Left ventricle myocardium superior (tissue), 1 donor: ENCODE measurements at regions not wholly inside any gene's neighbourhood (a gene's known extent, or its start where the extent isn't known, plus 50 kb on each side); places are given as distances from the start of the nearest gene placed in this dataset.
"Not testable (repeated sequence)": the region's sequence is repeated elsewhere in the genome, so short reads cannot be mapped to it uniquely, and the experiment has no call there.

Source experiments
- ATAC-seq: fragments of 200-7000 bp; cut with Tn5 transposase; one replicate; pipeline ENCODE4 v1.9.1; 2020; ENCODE audit warnings: mild to moderate bottlenecking, moderate library complexity
- DNase-seq: peaks from one replicate; pipeline ENCODE4 v3.0.0-alpha.2; 2020
- intact Hi-C: fragments of 100-400 bp; cut with micrococcal nuclease; formaldehyde crosslinking; loops from one replicate; pipeline ENCODE4 v1.11.0; 2022
- donor health status: DM: no; HTN: yes; CAD: no; lungs with severe emphysema.

DNA sequence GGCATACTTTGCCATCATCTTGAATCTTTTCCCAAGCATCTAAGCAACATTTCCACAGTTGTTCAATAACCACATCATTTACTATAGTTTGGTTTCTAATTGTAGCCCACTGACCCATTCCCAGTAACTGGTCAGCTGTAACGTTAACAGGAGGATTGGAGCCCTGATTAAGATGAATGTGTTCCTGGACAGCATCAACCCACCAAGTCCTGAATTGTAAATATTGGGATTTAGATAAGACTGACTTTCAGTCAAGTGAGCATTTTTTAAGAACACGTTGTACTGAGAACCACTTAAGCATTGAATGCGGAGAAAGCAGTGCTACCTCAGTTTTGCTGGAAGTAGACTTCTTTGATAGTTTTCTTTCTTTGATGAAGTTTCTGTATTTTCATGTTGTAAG is 53.3 kb upstream of the ARL4D start:
- ATAC-seq, DNase-seq, intact Hi-C loops: not testable (repeated sequence)

DNA sequence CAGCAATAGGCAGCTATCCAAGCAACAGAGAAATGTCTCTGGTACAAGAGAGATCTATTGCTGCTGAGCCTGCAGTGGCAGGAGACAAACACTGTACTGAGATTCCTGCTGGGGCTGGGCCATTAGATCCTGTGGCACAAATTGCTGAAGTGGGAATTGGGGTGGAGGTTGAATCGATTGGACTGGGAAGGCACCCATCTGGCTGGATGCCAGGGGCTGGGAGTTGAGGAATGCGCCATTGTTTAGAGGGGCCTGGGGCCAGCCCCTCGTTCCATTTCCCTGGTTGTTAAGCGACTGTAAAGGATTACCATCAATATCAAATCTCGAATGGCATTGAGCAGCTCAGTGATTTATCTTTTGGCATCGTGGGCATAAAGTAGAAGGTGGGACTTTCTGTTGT is 54.1 kb upstream of the ARL4D start:
- peak; percentile 45 for ATAC-seq
- DNase-seq: no peak
- intact Hi-C loops: no loop called here

DNA sequence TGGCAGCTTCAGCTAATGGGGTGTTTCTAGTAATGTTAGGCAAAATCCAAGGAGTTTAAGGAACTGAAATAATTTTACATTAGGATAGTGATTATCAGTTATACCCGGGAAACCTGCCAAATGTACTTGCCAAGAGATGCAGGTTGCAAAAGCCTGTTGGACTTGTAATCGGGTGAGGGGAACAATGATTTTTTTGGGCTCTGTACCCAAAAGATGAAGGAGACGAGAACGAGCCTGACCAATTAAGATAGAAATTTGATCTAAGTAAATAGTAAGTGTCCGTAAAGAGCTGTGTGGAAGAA is 56.3 kb upstream of the ARL4D start:
- DNase-seq (no peak), ATAC-seq (no peak)
- intact Hi-C loops: no loop called here

DNA sequence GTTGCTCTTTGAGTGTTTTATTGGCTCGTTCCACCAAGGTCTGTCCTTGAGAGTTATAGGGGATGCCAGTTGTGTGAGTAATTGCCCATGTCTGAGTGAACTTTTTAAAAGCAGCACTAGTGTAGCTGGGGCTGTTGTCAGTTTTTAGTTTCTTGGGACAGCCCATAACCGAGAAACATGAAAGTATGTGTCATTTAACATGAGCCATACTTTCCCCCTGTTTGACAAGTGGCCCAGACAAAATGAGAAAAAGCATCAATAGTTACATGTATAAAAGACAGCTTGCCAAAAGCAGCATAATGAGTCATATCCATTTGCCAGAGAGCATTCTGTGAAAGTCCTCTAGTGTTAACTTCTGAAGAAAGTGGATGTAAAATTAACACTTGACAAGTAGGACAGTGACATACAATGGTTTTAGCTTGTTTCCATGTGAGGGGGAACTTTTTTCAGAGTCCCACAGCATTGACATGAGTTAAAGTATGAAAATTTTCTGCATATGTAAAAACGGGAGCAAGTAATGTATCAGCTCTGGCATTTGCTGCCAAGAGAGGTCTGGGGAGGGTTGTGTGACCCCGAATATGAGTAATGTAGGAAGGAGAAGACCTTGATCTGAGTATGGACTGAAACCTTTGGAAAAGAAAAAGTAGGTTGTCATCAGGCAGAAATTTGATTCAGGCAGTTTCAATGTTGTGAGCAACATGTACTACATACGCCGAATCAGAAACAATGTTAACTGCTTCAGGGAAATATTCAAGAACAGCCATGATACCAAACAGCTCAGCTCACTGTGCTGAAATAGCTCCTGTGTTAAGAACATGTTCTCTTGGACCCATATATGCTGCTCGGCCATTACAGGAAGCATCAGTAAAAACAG is 56.8 kb upstream of the ARL4D start:
- ATAC-seq (peak; percentile 73), DNase-seq (no peak)
- intact Hi-C loops: no loop called here

DNA sequence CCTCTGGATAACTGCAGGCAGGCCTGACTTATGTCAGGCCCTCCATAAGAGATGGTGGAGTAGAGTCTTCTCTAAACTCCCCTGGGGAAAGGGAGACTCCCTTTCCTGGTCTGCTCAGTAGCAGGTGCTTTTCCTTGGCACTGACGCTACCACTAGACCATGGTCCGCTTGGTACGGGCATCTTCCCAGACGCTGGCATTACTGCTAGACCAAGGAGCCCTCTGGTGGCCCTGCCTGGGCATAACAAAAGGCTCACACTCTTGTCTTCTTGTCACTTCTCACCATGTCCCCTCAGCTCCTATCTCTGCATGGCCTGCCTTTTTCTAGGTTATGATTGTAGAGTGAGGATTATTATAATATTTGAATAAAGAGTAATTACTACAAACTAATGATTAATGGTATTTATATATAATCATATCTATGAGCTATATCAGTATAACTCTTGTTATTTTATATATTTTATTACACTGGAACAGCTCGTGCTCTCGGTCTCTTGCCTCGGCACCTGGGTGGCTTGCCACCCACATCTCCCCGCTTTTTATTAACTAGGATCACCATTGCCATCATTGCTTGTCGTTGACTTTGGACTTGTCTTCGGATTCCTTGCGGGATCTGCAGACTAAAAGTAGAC is 59.8 kb upstream of the ARL4D start:
- intact Hi-C loops: no loop called here
- DNase-seq: peak; percentile 83

DNA sequence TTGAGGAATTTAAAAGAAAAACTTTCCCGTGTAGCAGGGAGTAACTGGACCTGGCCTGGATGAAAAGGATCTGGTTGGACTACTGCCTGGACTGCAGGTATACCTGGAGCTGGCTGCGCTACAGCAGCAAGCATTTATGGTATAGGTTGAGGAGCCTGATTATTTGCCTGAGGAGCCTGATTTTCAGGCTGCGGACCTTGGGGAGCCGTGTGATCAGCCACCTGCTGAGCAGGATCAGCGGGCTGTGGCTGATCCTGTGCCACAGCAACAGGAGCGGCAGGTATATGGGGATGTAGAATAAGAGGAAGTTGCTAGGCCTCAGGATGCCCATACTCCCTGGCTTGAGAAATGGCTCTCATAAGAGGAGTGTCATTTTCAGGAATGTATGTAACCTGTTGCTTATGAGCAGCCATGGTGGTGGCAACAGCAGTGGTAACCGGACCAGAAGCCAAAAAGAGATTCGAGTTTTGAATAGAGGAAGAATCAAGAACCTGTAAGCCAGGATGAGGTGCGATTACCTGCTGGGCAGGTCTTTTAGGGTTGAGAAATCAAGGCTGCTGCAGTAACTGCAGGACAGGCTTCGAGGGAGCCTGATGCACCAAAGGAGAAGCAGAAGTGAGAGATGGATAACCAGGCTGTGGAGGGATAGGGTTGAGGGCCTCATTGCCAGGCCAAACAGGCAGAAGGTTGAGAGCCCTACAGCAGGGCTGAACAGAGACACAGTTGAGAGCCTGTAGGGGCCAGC is 60.9 kb upstream of the ARL4D start:
- DNase-seq (no peak), ATAC-seq (no peak)
- intact Hi-C loops: no loop called here

More for the DNA sequence above, 59.8 kb upstream of the ARL4D start:
- ATAC-seq: no peak

DNA sequence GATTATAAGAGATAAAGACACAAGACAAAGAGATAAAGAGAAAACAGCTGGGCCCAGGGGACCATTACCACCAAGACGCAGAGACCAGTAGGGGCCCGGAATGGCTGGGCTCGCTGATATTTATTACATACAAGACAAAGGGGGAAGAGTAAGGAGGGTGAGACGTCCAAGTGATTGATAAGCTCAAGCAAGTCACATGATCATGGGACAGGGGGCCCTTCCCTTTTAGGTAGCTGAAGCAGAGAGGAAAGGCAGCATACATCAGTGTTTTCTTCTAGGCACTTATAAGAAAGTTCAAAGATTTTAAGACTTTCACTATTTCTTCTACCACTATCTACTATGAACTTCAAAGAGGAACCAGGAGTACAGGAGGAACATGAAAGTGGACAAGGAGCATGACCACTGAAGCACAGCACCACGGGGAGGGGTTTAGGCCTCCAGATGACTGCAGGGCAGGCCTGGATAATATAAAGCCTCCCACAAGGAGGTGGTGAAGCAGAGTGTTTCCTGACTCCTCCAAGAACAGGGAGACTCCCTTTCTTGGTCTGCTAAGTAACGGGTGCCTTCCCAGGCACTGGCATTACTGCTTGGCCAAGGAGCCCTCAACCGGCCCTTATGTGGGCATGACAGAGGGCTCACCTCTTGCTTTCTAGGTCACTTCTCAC is 63.9 kb upstream of the ARL4D start:
- intact Hi-C loops: no loop called here

DNA sequence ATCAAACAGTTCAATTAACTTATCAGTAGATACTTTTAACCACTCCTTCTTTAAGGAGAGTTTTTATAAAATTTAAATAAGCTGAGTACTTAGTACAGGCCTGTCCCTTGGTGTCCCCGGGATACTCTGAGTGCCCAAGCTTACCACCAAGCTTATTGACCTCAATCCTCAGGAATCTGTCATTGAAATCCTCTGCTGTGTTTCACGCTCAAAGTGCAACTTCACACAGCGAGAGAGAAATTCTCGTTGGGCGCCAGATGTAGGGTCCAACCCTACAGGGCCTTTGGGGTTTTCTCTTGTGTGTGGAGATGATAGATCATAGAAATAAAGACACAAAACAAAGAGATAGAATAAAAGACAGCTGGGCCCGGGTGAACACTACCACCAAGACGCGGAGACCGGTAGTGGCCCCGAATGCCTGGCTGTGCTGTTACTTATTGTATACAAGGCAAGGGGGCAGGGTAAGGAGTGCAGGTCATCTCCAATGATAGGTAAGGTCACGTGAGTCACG is 65.3 kb upstream of the ARL4D start:
- no peak for ATAC-seq
- intact Hi-C loops: no loop called here
- no peak for DNase-seq

More for the DNA sequence above, 63.9 kb upstream of the ARL4D start:
- no peak for ATAC-seq
- DNase-seq: no peak

DNA sequence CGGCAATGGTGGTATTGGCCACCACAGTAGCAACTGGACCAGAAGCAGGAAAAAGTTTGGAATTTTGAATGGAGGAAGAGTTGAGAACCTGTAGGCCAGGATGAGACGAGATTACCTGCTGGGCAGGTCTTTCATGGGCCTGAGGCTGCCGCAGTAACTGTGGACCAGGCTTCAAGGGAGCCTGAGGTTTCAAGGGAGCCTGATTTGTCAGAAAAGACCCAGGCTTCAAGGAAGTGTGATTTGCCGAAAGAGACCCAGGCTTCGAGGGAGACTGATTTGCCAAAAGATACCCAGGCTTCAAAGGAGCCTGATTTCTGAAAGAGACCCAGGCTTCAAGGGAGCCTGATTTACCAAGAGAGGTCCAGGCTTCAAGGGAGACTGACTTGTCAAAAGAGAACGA is 66.6 kb upstream of the ARL4D start:
- intact Hi-C loops: no loop called here
- DNase-seq: no peak
- ATAC-seq: no peak

DNA sequence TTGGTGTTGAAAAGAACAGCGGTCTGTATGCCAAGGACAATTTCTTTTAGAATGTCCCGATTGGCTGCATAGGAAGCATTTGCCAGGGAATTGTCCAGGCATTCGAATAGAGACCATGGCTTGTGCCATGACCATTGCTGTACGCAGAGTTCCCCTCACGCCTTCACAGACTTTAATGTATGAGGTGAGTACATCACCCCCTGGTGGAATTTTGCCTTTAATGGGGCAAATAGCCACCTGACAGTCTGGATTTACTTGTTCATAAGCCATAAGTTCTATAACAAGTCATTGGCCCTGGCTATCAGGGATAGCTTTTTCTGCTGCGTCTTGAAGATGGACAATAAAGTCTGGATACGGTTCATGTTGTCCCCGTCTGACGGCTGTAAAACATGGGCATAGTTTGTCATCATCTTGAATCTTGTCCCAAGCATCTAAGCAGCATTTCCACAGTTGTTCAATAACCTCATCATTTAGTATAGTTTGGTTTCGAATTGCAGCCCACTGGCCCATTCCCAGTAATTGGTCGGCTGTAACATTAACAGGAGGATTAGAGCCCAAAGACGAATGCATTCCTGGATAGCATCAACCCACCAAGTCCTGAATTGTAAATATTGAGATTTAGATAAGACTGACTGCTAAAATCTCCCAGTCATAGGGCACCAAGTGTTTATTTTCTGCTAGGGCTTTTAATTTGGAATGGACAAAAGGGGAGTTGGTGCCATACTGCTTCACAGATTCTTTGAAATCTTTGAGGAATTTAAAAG is 67.7 kb upstream of the ARL4D start:
- ATAC-seq (no peak), DNase-seq (no peak)
- intact Hi-C loops: no loop called here

DNA sequence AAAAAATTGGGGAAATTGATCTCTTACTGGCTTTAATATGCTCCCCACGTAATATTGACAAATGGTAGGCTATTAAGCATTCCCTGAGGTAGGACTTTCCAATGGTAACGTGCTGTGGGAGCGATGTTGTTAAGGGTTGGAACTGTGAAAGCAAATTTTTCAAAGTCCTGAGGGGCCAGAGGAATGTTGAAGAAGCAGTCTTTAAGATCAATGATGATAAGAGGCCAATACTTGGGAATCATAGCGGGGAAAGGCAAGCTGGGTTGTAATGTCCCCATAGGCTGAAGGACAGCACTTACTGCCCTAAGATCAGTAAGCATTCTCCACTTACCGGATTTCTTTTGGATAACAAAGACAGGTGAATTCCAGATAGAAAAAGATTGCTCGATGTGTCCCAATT is 69.6 kb upstream of the ARL4D start:
- DNase-seq (no peak), ATAC-seq (no peak)
- intact Hi-C loops: no loop called here

DNA sequence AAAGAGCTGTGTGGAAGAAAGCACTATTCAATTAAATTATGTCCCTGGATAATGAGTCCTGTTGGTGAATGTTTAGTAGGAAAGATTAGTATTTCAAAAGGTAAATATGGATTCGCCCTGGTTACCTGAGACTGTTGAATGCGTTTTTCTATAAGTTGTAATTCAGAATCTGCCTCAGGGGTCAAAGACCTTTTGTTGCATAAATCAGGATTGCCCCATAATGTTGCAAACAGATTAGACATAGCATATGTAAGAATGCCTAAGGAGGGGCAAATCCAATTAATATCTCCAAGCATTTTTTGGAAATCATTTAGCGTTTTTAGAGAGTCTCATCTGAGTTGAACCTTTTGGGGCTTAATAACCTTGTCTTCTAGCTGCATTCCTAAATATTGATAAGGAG is 70.1 kb upstream of the ARL4D start:
- intact Hi-C loops: no loop called here
- DNase-seq: no peak

DNA sequence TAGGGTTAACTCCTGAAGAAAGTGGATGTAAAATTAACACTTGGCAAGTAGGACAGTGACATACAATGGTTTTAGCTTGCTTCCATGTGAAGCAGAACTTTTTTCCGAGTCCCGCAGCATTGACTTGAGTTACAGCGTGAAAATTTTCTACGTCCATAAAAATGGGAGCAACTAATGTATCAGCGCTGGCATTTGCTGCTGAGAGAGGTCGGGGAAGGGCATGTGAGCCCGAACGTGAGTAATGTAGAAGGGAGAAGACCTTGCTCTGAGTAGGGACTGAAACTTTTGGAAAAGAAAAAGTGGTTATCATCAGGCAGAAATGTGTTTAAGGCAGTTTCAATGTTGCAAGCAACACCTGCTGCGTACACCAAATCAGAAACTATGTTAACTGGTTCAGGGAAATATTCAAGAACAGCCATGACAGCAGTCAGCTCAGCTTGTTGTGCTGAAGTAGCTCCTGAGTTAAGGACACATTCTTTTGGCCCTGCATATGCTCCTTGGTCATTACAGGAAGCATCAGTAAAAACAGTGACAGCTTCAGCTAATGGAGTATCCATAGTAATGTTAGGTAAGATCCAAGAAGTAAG is 70.9 kb upstream of the ARL4D start:
- intact Hi-C loops: no loop called here
- DNase-seq: no peak

More for the DNA sequence above, 70.1 kb upstream of the ARL4D start:
- ATAC-seq: no peak

DNA sequence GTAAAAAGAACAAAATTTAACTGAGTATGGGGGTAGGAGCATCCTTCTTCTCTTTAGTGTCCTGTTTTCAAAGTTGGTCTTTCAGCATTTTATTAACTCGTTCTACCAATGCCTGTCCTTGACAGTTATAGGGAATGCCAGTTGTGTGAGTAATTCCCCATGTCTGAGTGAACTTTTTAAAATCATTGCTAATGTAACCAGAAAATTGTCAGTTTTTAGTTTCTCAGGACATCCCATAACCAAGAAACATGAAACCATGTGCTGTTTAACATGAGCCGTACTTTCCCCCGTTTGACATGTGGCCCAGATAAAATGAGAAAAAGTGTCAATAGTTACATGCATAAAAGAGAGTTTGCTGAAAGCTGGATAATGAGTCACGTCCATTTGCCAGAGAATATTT is 71.4 kb upstream of the ARL4D start:
- ATAC-seq (no peak), DNase-seq (no peak)
- intact Hi-C loops: no loop called here

More for the DNA sequence above, 70.9 kb upstream of the ARL4D start:
- ATAC-seq: no peak

DNA sequence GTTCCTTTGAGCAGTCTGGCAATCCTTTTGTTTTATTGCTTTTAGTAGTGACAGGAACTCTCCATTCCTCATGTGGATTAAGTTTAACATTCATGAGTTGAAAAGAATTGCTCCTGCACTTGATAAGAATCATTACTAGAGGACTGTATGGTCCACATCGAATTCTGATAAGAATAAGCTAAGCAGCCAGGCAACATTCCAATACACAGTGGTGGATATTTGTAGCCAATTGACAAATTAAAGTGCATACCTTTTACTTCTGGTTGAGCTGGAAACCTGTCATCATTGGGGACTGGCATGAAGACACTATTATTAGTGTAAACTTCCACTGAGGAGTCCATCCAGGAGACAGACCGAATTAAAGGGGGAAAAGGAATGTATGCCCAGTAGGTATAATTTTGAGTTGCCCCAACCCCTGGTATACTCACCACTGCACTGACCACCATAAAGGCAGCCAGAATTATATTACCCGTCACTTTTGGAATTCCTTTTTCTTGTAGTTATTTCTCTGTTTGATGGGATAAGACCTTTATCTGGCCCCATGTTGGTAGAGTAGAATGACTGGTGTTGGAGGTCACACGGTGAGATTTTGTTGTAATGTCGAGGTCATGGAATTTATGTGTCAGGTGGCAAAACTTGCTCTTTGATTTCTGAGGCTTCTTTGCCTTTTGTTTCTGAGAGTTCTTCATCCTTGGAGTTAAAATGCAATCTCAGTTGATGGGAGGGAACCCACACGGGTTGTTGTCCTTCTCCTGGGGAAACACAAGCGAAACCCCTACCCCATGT is 72.1 kb upstream of the ARL4D start:
- intact Hi-C loops: no loop called here
- no peak for ATAC-seq
- DNase-seq: no peak

DNA sequence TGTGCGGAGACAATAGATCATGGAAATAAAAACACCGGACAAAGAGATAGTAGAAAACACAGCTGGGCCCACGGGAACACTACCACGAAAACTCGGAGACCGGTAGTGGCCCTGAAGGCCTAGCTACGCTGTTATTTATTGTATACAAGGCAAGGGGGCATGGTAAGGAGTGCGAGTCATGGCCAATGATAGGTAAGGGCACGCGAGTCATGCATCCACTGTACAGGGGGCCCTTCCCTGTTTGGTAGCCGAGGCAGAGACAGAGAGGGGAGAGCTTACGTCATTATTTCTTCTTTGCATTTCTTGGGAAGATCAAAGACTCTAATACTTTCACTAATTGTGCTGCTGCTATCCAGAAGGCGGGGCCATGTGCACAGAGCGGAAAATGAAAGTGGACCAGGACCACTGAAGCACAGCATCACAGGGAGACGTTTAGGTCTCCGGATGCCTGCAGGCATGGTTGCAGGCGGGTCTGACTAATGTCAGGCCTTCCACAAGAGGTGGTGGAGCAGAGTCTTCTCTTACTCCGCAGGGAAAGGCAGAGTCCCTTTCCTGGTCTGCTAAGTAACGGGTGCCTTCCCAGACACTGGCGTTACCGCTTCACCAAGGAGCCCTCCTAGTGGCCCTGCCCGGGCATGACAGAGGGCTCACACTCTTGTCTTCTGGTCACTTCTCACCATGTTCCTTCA is 74.4 kb upstream of the ARL4D start:
- intact Hi-C loops: no loop called here
- no peak for ATAC-seq

More for the DNA sequence above, 74.4 kb upstream of the ARL4D start:
- DNase-seq: no peak
